Osteoblast (primary cell): ENCODE measurements at regions not wholly inside any gene's neighbourhood (a gene's known extent, or its start where the extent isn't known, plus 50 kb on each side); places are given as distances from the start of the nearest gene placed in this dataset.

Source experiments
- DNase-seq: peaks from one replicate; pipeline ENCODE4 v3.0.0; 2011; ENCODE audit warnings: low spot score, mixed read lengths; ENCODE audit not compliant: insufficient read length; ENCODE audit errors: missing footprints
- H2AFZ ChIP-seq: 2 replicates; pipeline ENCODE4 v1.6.0; 2011; ENCODE audit warnings: mild to moderate bottlenecking, low read length
- H3K27ac ChIP-seq: 2 replicates; pipeline ENCODE4 v1.5.1; 2011; ENCODE audit warnings: mild to moderate bottlenecking, low read depth, low read length, moderate library complexity
- H3K27me3 ChIP-seq: 2 replicates; pipeline ENCODE4 v1.6.0; 2012; ENCODE audit warnings: mild to moderate bottlenecking, control low read depth, inconsistent platforms, low read length, moderate library complexity; ENCODE audit not compliant: insufficient read depth
- H3K36me3 ChIP-seq: 2 replicates; pipeline ENCODE4 v1.5.1; 2011; ENCODE audit warnings: mild to moderate bottlenecking, low read length, control low read depth, moderate library complexity; ENCODE audit not compliant: insufficient read depth
- H3K4me1 ChIP-seq: 2 replicates; pipeline ENCODE4 v1.5.1; 2011; ENCODE audit warnings: mild to moderate bottlenecking, low read length, control low read depth, moderate library complexity; ENCODE audit not compliant: insufficient read depth
- H3K4me2 ChIP-seq: 2 replicates; pipeline ENCODE4 v1.6.0; 2011; ENCODE audit warnings: mild to moderate bottlenecking, low read length; ENCODE audit not compliant: insufficient read depth
- H3K4me3 ChIP-seq: fragments of 200-600 bp; sonication (generic); 3 replicates; pipeline ENCODE4 v1.5.1; 2012; ENCODE audit warnings: mild to moderate bottlenecking, low read length, inconsistent platforms; ENCODE audit not compliant: insufficient read depth
- H3K79me2 ChIP-seq: 2 replicates; pipeline ENCODE4 v1.6.0; 2012; ENCODE audit warnings: mild to moderate bottlenecking, low read length, control low read depth, inconsistent platforms; ENCODE audit not compliant: insufficient read depth
- H3K9me3 ChIP-seq: 2 replicates; pipeline ENCODE4 v1.5.1; 2011; ENCODE audit warnings: low read depth, low read length, control low read depth
- H4K20me1 ChIP-seq: 2 replicates; pipeline ENCODE4 v1.6.0; 2012; ENCODE audit warnings: mild to moderate bottlenecking, low read length, control low read depth; ENCODE audit not compliant: insufficient read depth
- CTCF ChIP-seq: IDR thresholded peaks from 2 replicates; pipeline ENCODE4 v1.5.1; 2011; ENCODE audit warnings: mild to moderate bottlenecking, low read depth, low read length, moderate library complexity; ENCODE audit errors: extremely low read depth

- Histone ChIP-seq H3K36me3 (no peaks in the 10 kb centered on the region), H3K4me2 (peak overlapping the region; percentile 64), H4K20me1 (no peaks in the 10 kb centered on the region), H3K27me3 (no peaks in the 10 kb centered on the region), H2AFZ (peak overlapping the region; percentile 58), H3K4me1 (peaks cover 20% of the 10 kb centered on the region), H3K9me3 (peaks cover 3% of the 10 kb centered on the region), H3K79me2 (no peaks in the 10 kb centered on the region), H3K4me3 (peak overlapping the region; percentile 35), H3K27ac (peak overlapping the region; percentile 32)
- DNase-seq = no peak
- no peak for TF ChIP-seq CTCF
Observed at GRCh38 chr3:59653405-59654122, 603.7 kb upstream of the CFAP20DC start.

- Histone ChIP-seq H3K4me1 (peaks cover 6% of the 10 kb centered on the region), H3K4me3 (no peak overlapping the region), H2AFZ (no peak overlapping the region), H3K79me2 (no peaks in the 10 kb centered on the region), H3K27me3 (peaks cover 7% of the 10 kb centered on the region), H3K27ac (no peak overlapping the region), H3K9me3 (peaks cover 3% of the 10 kb centered on the region), H4K20me1 (no peaks in the 10 kb centered on the region), H3K36me3 (no peaks in the 10 kb centered on the region), H3K4me2 (no peak overlapping the region)
- TF ChIP-seq CTCF = no peak
- no peak for DNase-seq
Observed at GRCh38 chr3:59644479-59645402, 594.9 kb upstream of the CFAP20DC start.

GRCh38 chr3:59641169-59641899 is 591.5 kb upstream of the CFAP20DC start:
- Histone ChIP-seq H3K27ac (no peak overlapping the region), H3K27me3 (peaks cover 7% of the 10 kb centered on the region), H3K4me2 (peak overlapping the region; percentile 42), H3K4me3 (no peak overlapping the region), H2AFZ (peak overlapping the region; percentile 7), H3K9me3 (no peaks in the 10 kb centered on the region), H3K36me3 (no peaks in the 10 kb centered on the region), H3K4me1 (peaks cover 6% of the 10 kb centered on the region), H3K79me2 (no peaks in the 10 kb centered on the region), H4K20me1 (no peaks in the 10 kb centered on the region)
- DNase-seq = peak; percentile 82
- TF ChIP-seq CTCF = no peak
